K562 (cell line): ENCODE measurements at regions not wholly inside any gene's neighbourhood (a gene's known extent, or its start where the extent isn't known, plus 50 kb on each side); places are given as distances from the start of the nearest gene placed in this dataset.
A peak's percentile ranks its signal among the peaks of the same experiment; 100 is the strongest.

Source experiments
- CCNT2 ChIP-seq: IDR thresholded peaks from 2 replicates; pipeline ENCODE4 v1.6.1; 2011; ENCODE audit warnings: borderline replicate concordance, low read depth, mild to moderate bottlenecking, moderate library complexity, mixed read lengths, low read length; ENCODE audit not compliant: insufficient read length; ENCODE audit errors: extremely low read depth
- DNMT1 ChIP-seq: fragments of 450-650 bp; IDR thresholded peaks from 2 replicates; pipeline ENCODE4 v1.6.1; 2016; ENCODE audit warnings: antibody characterized with exemption, mild to moderate bottlenecking
- FIP1L1 ChIP-seq: fragments of 200-400 bp; formaldehyde crosslinking; IDR thresholded peaks from 2 replicates; pipeline ENCODE4 v1.6.1; 2018; ENCODE audit warnings: mild to moderate bottlenecking, low read depth, low read length; ENCODE audit not compliant: poor library complexity, severe bottlenecking
- FOXP1 ChIP-seq: sonication (generic); formaldehyde crosslinking; IDR thresholded peaks from 2 replicates; pipeline ENCODE4 v1.8.0; 2022; ENCODE audit warnings: mild to moderate bottlenecking, missing genetic modification reagents
- FUS ChIP-seq: fragments of 200-400 bp; formaldehyde crosslinking; optimal IDR thresholded peaks from 2 replicates; pipeline ENCODE3; 2017; ENCODE audit warnings: low read depth, low read length
- HIVEP1 ChIP-seq: fragments of 250-450 bp; sonication (Bioruptor Pico); IDR thresholded peaks from 2 replicates; pipeline ENCODE4 v1.4.0; 2020; ENCODE audit warnings: mild to moderate bottlenecking
- MED1 ChIP-seq: sonication (generic); formaldehyde crosslinking; IDR thresholded peaks from 2 replicates; pipeline ENCODE4 v1.8.1; 2023; ENCODE audit warnings: missing genetic modification reagents, borderline replicate concordance
- MTA1 ChIP-seq: fragments of 450-650 bp; IDR thresholded peaks from 2 replicates; pipeline ENCODE4 v1.6.1; 2017; ENCODE audit warnings: borderline replicate concordance
- MTF1 ChIP-seq: fragments of 250-450 bp; sonication (Bioruptor Pico); IDR thresholded peaks from 2 replicates; pipeline ENCODE4 v1.9.0; 2021; ENCODE audit warnings: moderate library complexity, mild to moderate bottlenecking, inconsistent platforms, borderline replicate concordance
- PRMT5 ChIP-seq: sonication (generic); formaldehyde crosslinking; IDR thresholded peaks from 2 replicates; pipeline ENCODE4 v1.5.0; 2020; ENCODE audit warnings: missing genetic modification reagents
- SUPT5H ChIP-seq: fragments of 450-650 bp; IDR thresholded peaks from 2 replicates; pipeline ENCODE4 v1.6.1; 2016
- TEAD2 ChIP-seq: fragments of 450-650 bp; IDR thresholded peaks from 2 replicates; pipeline ENCODE4 v1.6.1; 2016; ENCODE audit warnings: missing genetic modification characterization, control low read depth, missing compliant biosample characterization
- ZBTB7A ChIP-seq: IDR thresholded peaks from 2 replicates; pipeline ENCODE4 v1.6.1; 2011; ENCODE audit warnings: low read depth, mild to moderate bottlenecking, low read length, moderate library complexity, borderline replicate concordance; ENCODE audit not compliant: control insufficient read depth
- ZC3H4 ChIP-seq: sonication (generic); formaldehyde crosslinking; IDR thresholded peaks from 2 replicates; pipeline ENCODE4 v1.9.0; 2021; ENCODE audit warnings: missing genetic modification reagents, borderline replicate concordance
- ZNF253 ChIP-seq: fragments of 250-450 bp; sonication (Bioruptor Pico); conservative IDR thresholded peaks from 2 replicates; pipeline ENCODE4 v1.6.1; 2021; ENCODE audit warnings: mild to moderate bottlenecking
- TF ChIP-seq, protein P1 (sequence below): fragments of 250-450 bp; sonication (Bioruptor Pico); IDR thresholded peaks from 2 replicates; pipeline ENCODE4 v1.8.0; 2022; ENCODE audit warnings: moderate library complexity, mild to moderate bottlenecking, inconsistent platforms
- TF ChIP-seq, protein P2 (sequence below): fragments of 200-400 bp; formaldehyde crosslinking; IDR thresholded peaks from 2 replicates; pipeline ENCODE4 v1.6.1; 2017; ENCODE audit warnings: mild to moderate bottlenecking, low read depth, low read length, moderate library complexity
- TF ChIP-seq, protein P3 (sequence below): sonication (generic); formaldehyde crosslinking; IDR thresholded peaks from 2 replicates; pipeline ENCODE4 v1.8.0; 2022; ENCODE audit warnings: missing genetic modification reagents, mild to moderate bottlenecking, moderate library complexity, borderline replicate concordance
- TF ChIP-seq, protein P4 (sequence below): fragments of 250-450 bp; sonication (Bioruptor Pico); IDR thresholded peaks from 2 replicates; pipeline ENCODE4 v1.9.0; 2021; ENCODE audit warnings: mild to moderate bottlenecking, inconsistent platforms

DNA sequence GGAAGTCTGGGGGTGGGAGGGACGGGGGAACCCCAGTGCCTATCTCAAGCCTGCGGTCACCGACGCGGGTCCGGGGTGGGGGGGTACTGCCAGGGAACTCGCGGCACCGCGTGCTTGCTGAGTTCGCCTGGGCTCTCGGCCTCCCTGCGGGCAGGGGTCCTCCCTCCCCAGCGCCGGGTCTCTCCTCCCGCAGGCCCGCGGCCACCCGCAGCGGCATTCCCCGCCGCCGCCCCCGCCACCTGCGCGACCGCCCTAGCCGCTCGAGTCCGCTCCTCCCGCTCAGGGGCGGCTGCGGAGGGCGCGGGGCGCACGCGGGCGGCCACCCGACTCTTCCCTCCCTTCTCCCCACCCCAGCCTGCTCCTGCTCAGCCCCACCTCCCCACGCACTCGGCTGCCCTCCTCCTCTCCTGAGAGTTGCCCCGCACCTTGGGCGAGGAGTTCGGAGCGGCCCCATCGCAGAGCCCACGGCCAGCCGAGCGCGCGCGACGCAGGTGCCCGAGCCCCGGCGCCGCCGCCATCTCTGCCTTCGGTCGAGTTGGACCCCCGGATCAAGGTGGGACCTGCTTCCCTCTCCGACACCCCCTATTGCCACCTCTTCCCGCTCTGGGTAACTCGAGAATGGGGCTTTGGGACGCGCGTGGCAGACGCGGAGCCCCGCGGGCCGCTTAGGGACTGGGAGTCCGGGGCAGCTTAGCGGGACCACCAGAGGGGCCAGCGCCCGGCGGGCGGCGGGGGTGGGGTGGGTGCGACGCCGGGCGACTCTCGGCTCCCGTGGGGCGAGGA lies 105.0 kb downstream of the LEPR start (continued):
- TF ChIP-seq, protein P1, sequence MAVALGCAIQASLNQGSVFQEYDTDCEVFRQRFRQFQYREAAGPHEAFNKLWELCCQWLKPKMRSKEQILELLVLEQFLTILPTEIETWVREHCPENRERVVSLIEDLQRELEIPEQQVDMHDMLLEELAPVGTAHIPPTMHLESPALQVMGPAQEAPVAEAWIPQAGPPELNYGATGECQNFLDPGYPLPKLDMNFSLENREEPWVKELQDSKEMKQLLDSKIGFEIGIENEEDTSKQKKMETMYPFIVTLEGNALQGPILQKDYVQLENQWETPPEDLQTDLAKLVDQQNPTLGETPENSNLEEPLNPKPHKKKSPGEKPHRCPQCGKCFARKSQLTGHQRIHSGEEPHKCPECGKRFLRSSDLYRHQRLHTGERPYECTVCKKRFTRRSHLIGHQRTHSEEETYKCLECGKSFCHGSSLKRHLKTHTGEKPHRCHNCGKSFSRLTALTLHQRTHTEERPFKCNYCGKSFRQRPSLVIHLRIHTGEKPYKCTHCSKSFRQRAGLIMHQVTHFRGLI: no peak
- TF ChIP-seq MTF1 (CRISPR knock-in tag): no peak
- TF ChIP-seq HIVEP1 (CRISPR knock-in tag): no peak
- no peak for TF ChIP-seq MTA1
- peak; percentile 47 for TF ChIP-seq ZBTB7A
- no peak for TF ChIP-seq MED1
- TF ChIP-seq DNMT1: no peak
- TF ChIP-seq SUPT5H: peak; percentile 60
- TF ChIP-seq, protein P2, sequence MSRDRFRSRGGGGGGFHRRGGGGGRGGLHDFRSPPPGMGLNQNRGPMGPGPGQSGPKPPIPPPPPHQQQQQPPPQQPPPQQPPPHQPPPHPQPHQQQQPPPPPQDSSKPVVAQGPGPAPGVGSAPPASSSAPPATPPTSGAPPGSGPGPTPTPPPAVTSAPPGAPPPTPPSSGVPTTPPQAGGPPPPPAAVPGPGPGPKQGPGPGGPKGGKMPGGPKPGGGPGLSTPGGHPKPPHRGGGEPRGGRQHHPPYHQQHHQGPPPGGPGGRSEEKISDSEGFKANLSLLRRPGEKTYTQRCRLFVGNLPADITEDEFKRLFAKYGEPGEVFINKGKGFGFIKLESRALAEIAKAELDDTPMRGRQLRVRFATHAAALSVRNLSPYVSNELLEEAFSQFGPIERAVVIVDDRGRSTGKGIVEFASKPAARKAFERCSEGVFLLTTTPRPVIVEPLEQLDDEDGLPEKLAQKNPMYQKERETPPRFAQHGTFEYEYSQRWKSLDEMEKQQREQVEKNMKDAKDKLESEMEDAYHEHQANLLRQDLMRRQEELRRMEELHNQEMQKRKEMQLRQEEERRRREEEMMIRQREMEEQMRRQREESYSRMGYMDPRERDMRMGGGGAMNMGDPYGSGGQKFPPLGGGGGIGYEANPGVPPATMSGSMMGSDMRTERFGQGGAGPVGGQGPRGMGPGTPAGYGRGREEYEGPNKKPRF: no peak
- TF ChIP-seq PRMT5 (CRISPR knock-in tag): no peak
- no peak for TF ChIP-seq ZC3H4 (CRISPR knock-in tag)
- TF ChIP-seq FIP1L1: no peak
- peak; percentile 45 for TF ChIP-seq CCNT2
- TF ChIP-seq FOXP1 (CRISPR knock-in tag): peak; percentile 44; the same call in 1 of the 2 replicates
- TF ChIP-seq ZNF253: no peak
- TF ChIP-seq FUS: no peak
- TF ChIP-seq, protein P3, sequence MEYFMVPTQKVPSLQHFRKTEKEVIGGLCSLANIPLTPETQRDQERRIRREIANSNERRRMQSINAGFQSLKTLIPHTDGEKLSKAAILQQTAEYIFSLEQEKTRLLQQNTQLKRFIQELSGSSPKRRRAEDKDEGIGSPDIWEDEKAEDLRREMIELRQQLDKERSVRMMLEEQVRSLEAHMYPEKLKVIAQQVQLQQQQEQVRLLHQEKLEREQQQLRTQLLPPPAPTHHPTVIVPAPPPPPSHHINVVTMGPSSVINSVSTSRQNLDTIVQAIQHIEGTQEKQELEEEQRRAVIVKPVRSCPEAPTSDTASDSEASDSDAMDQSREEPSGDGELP (CRISPR knock-in tag): peak; percentile 31; the same call in 1 of the 2 replicates
- no peak for TF ChIP-seq TEAD2 (tag)
- TF ChIP-seq, protein P4, sequence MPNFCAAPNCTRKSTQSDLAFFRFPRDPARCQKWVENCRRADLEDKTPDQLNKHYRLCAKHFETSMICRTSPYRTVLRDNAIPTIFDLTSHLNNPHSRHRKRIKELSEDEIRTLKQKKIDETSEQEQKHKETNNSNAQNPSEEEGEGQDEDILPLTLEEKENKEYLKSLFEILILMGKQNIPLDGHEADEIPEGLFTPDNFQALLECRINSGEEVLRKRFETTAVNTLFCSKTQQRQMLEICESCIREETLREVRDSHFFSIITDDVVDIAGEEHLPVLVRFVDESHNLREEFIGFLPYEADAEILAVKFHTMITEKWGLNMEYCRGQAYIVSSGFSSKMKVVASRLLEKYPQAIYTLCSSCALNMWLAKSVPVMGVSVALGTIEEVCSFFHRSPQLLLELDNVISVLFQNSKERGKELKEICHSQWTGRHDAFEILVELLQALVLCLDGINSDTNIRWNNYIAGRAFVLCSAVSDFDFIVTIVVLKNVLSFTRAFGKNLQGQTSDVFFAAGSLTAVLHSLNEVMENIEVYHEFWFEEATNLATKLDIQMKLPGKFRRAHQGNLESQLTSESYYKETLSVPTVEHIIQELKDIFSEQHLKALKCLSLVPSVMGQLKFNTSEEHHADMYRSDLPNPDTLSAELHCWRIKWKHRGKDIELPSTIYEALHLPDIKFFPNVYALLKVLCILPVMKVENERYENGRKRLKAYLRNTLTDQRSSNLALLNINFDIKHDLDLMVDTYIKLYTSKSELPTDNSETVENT (CRISPR knock-in tag): no peak
